Astrocyte (in vitro differentiated cells and primary cell): ENCODE measurements at regions not wholly inside any gene's neighbourhood (a gene's known extent, or its start where the extent isn't known, plus 50 kb on each side); places are given as distances from the start of the nearest gene placed in this dataset.
"Not testable (repeated sequence)": the region's sequence is repeated elsewhere in the genome, so short reads cannot be mapped to it uniquely, and the experiment has no call there.

Experiments
- EZH2 ChIP-seq: IDR thresholded peaks from 2 replicates; pipeline ENCODE4 v1.6.1; 2012; ENCODE audit warnings: mild to moderate bottlenecking, low read length, inconsistent platforms; ENCODE audit not compliant: insufficient read depth
- TF ChIP-seq, protein P1 (sequence below): IDR thresholded peaks from 2 replicates; pipeline ENCODE4 v1.5.1; 2011; ENCODE audit warnings: low read depth, mild to moderate bottlenecking, inconsistent platforms, low read length, moderate library complexity; ENCODE audit not compliant: insufficient read depth

DNA sequence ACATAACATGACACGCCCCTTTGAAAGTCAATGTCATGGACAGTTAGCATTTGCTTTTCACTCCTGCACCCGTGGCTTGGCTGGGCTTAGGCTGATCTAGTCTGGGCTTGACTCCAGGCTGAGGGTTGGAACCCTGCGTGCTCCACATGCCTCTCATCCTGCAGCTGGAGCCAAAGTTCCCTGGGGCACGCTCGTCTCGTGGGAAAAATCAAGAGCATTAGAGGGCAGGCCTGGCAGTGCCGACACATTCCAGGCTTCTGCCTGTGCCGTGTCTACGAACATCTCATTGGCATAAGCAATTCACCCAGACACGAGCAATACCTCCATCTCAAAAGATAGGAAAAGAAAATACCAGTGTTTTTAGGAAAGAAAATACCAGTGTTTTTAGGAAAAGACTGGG, 342.7 kb upstream of the SULF2 start:
- TF ChIP-seq, protein P1, sequence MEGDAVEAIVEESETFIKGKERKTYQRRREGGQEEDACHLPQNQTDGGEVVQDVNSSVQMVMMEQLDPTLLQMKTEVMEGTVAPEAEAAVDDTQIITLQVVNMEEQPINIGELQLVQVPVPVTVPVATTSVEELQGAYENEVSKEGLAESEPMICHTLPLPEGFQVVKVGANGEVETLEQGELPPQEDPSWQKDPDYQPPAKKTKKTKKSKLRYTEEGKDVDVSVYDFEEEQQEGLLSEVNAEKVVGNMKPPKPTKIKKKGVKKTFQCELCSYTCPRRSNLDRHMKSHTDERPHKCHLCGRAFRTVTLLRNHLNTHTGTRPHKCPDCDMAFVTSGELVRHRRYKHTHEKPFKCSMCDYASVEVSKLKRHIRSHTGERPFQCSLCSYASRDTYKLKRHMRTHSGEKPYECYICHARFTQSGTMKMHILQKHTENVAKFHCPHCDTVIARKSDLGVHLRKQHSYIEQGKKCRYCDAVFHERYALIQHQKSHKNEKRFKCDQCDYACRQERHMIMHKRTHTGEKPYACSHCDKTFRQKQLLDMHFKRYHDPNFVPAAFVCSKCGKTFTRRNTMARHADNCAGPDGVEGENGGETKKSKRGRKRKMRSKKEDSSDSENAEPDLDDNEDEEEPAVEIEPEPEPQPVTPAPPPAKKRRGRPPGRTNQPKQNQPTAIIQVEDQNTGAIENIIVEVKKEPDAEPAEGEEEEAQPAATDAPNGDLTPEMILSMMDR, result not testable (repeated sequence)
- TF ChIP-seq EZH2, result not testable (repeated sequence)
